ENCODE measurements at regions not wholly inside any gene's neighbourhood (a gene's known extent, or its start where the extent isn't known, plus 50 kb on each side); places are given as distances from the start of the nearest gene placed in this dataset.

- no peak overlapping the region for H3K4me3 ChIP-seq (ENCODE audit: low read length)
- no peaks in the 10 kb centered on the region for H3K36me3 ChIP-seq (ENCODE audit: control insufficient read depth, low read length)
- H3K9me3 ChIP-seq (ENCODE audit: control insufficient read depth, insufficient read depth, low read length), result no peaks in the 10 kb centered on the region
- H3K27me3 ChIP-seq (ENCODE audit: control insufficient read depth, low read length), result no peaks in the 10 kb centered on the region
- TF ChIP-seq EZH2phosphoT487 (IDR thresholded peaks at IDR 0.05; ENCODE audit: borderline replicate concordance, low read length) (no peak), CTCF (IDR thresholded peaks at IDR 0.05; ENCODE audit: low read depth, low read length, poor library complexity, severe bottlenecking) (no peak)
- no peaks in the 10 kb centered on the region for H3K4me1 ChIP-seq (ENCODE audit: control insufficient read depth, low read length)
- no peak overlapping the region for H3K27ac ChIP-seq (ENCODE audit: low read depth, low read length)
- no peaks in the 10 kb centered on the region for H3K79me2 ChIP-seq (ENCODE audit: control insufficient read depth, low read length)
- H4K20me1 ChIP-seq (ENCODE audit: control insufficient read depth, insufficient read depth, low read depth, low read length), result no peaks in the 10 kb centered on the region
- no peaks in the 10 kb centered on the region for H3K9me2 ChIP-seq (replicated peaks; ENCODE audit: control insufficient read depth, low read length)
- no peak overlapping the region for H3K4me2 ChIP-seq (ENCODE audit: low read length)
- H3F3A ChIP-seq (ENCODE audit: control insufficient read depth, insufficient read depth), result no peaks in the 10 kb centered on the region
Measured at GRCh38 chr21:31536138-31536537, 123.4 kb upstream of the SOD1 start.

GRCh38 chr21:31531967-31532366 is 127.5 kb upstream of the SOD1 start:
- Histone ChIP-seq H3K4me1 (ENCODE audit: control insufficient read depth, low read length) (no peaks in the 10 kb centered on the region), H3K79me2 (ENCODE audit: control insufficient read depth, low read length) (no peaks in the 10 kb centered on the region), H3K36me3 (ENCODE audit: control insufficient read depth, low read length) (no peaks in the 10 kb centered on the region), H3K4me3 (ENCODE audit: low read length) (no peak overlapping the region), H3K9me3 (ENCODE audit: control insufficient read depth, insufficient read depth, low read length) (no peaks in the 10 kb centered on the region), H3K4me2 (ENCODE audit: low read length) (no peak overlapping the region), H3K27ac (ENCODE audit: low read depth, low read length) (no peak overlapping the region), H4K20me1 (ENCODE audit: control insufficient read depth, insufficient read depth, low read depth, low read length) (no peaks in the 10 kb centered on the region), H3K27me3 (ENCODE audit: control insufficient read depth, low read length) (no peaks in the 10 kb centered on the region), H3F3A (ENCODE audit: control insufficient read depth, insufficient read depth) (no peaks in the 10 kb centered on the region), H3K9me2 (replicated peaks; ENCODE audit: control insufficient read depth, low read length) (no peaks in the 10 kb centered on the region)
- TF ChIP-seq CTCF (IDR thresholded peaks at IDR 0.05; ENCODE audit: low read depth, low read length, poor library complexity, severe bottlenecking), result no peak
- no peak for TF ChIP-seq EZH2phosphoT487 (IDR thresholded peaks at IDR 0.05; ENCODE audit: borderline replicate concordance, low read length)

GRCh38 chr21:31530897-31531705 is 128.4 kb upstream of the SOD1 start:
- no peaks in the 10 kb centered on the region for H3K36me3 ChIP-seq (ENCODE audit: control insufficient read depth, low read length)
- H3K27ac ChIP-seq (ENCODE audit: low read depth, low read length), result no peak overlapping the region
- H3K27me3 ChIP-seq (ENCODE audit: control insufficient read depth, low read length), result no peaks in the 10 kb centered on the region
- H3K9me2 ChIP-seq (replicated peaks; ENCODE audit: control insufficient read depth, low read length), result no peaks in the 10 kb centered on the region
- no peak overlapping the region for H3K4me3 ChIP-seq (ENCODE audit: low read length)
- H4K20me1 ChIP-seq (ENCODE audit: control insufficient read depth, insufficient read depth, low read depth, low read length), result no peaks in the 10 kb centered on the region
- TF ChIP-seq EZH2phosphoT487 (IDR thresholded peaks at IDR 0.05; ENCODE audit: borderline replicate concordance, low read length), result no peak
- no peak for TF ChIP-seq CTCF (IDR thresholded peaks at IDR 0.05; ENCODE audit: low read depth, low read length, poor library complexity, severe bottlenecking)
- no peaks in the 10 kb centered on the region for H3K9me3 ChIP-seq (ENCODE audit: control insufficient read depth, insufficient read depth, low read length)
- H3K79me2 ChIP-seq (ENCODE audit: control insufficient read depth, low read length), result no peaks in the 10 kb centered on the region
- no peak overlapping the region for H3K4me2 ChIP-seq (ENCODE audit: low read length)
- no peaks in the 10 kb centered on the region for H3K4me1 ChIP-seq (ENCODE audit: control insufficient read depth, low read length)
- H3F3A ChIP-seq (ENCODE audit: control insufficient read depth, insufficient read depth), result no peaks in the 10 kb centered on the region
